Hematopoietic multipotent progenitor cell treated with erythropoietin and hydrocortisone succinate and interleukin-3 and kit ligand, for 4 days (in vitro differentiated cells): ENCODE measurements at regions not wholly inside any gene's neighbourhood (a gene's known extent, or its start where the extent isn't known, plus 50 kb on each side); places are given as distances from the start of the nearest gene placed in this dataset.
"Not testable (repeated sequence)": the region's sequence is repeated elsewhere in the genome, so short reads cannot be mapped to it uniquely, and the experiment has no call there.

Experiments
- DNase-seq: peaks from one replicate; pipeline ENCODE4 v3.0.0-alpha.2; 2015

DNA sequence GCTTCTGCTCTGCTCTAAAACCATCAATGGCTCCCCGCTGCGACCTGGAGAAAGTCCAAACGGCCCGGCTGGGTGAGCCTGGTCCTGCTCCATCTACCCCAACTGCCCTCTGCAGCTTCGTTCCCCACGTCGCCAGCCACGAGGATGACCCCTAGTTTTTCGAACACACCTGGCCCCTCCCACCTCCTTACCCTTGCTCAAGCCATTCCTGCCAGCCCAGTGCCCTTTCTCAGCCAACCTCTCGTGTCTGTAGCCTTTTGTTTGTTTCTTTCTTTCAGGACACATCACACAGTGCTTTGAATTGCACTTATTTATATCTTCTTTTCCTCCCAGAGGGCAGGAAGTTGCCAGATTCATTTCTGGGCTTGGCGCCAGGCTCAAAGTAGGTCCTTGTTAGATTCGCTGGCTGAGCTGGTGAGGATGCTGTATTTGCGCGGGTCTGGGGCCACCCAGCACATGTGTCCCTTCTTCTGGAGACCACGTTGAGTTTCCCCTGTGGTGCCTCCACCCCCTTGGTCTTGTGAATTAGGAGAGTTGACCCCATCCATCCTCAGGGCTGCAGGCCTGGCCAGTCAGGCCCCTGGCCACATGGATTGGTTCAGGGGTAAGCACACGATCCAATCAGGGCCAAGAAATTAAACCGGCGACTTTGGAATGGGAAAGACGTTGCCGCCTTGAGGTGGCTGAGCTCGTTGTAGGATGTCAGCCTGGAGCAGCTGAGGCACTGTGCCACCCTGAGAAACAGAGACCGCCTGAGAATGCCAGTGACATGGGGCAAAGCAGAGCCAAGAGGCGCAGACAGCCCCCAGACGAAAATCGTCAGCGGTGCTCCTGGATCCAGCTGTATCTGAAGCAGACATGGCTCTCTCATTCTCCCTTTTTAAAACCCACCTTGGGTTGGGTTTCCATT, 156.0 kb downstream of the CEBPB start:
- DNase-seq = peak; percentile 84

DNA sequence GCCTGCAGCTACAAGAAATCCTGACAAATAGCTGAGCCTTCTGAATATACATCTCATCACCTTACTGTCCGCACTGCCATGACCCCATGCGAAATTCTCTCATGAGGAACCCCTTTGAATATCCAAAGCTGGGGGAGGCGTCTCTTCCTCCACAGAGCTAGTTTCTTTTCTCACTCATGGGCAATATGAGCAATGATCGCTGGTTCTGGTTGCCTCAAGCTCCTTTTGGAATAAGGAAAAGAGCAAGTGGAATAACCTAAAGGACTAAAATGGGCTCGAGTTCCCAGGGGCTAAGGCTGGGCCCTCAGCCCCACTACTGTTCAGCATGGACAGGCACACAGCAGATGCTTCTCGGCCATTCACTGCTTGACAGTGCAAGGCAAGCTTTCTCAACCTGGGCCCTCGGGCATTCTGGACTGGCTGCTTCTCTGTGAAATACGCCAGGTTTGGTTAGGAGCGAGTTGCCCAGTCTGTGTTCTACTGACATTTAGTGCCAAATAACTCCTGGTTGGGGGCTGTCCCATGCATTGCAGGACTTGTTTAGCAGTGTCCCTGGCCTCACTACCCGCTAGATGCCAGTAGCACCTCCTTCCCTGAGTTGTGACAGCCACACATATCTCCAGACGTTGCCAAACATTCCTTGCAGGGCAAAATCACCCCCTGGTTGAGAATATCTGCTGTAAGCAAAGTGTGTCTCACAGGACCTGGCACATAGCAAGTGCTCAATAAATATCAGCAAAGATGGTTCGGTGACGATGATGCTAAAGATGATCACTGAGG, 156.8 kb downstream of the CEBPB start:
- DNase-seq = no peak

DNA sequence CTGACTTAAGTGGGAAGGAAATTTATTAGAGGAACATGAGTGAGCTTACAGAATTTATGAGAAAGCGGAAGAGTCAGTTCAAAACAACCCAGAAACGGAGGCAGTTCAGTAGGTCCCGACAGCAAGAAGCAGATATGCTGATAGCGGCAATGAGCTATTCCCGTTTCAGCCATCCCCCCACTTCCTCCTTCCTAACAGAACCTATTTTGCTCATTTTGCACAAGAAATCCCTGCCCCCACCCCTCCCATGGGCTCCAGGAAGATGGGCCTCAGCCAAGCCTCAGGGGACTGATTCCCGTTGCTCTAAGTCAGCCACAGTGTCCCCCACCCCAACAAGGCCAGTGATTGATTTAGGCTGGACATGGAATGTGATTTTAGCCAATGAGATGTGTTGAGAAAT, 157.5 kb downstream of the CEBPB start:
- DNase-seq = peak; percentile 67

DNA sequence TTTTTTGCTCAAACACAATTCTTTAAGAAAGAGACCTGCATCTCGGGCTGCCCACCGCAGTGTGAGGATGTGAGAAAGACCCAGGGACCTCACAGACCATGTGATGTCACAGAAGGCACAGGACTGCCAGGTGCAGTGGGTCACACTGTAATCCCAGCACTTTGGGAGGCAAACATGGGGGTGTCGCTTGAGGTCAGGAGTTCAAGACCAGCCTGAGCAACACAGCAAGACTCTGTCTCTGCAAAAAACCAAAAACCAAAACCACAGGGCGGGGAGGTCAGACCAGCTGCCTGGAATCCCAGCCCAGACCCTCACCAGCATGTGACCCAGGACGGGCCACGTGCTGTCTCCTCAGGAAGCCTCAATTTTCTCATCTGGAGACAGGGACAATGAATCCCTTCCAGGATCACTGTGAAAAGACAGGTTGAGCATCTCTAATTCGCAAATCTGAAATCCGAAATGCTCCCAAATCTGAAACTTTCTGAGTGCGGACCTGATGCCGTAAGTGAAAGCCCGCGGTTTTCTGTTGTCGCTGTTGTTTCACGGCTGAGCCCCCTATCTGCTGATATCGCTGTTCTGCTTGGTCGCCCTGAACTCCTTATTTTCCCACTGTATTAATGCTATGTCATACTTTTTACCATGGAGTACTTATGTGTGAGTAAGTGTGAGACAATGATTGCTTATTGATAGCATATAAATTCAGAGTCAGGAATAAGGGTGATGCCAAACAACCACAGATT, 159.5 kb upstream of the PTPN1 start:
- DNase-seq = peak; percentile 28

DNA sequence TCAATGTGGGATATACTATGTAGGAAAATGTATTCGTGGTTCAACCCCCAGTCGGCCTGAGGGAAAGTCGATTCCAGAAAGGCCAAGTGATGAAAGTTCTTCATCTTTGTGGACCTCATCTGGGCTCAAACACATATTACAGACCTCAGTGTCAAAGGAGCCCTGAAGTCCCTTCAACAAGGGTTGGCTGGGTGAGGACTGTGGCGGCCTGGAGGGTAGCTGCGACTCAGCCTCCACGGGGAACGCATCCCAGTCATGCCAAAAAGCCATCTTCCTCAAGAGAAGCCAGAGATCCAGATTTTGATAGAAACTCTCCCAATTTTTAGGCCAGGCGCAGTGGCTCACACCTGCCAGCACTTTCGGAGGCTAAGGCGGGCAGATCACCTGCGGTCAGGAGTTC, 158.6 kb upstream of the PTPN1 start:
- DNase-seq = no peak

DNA sequence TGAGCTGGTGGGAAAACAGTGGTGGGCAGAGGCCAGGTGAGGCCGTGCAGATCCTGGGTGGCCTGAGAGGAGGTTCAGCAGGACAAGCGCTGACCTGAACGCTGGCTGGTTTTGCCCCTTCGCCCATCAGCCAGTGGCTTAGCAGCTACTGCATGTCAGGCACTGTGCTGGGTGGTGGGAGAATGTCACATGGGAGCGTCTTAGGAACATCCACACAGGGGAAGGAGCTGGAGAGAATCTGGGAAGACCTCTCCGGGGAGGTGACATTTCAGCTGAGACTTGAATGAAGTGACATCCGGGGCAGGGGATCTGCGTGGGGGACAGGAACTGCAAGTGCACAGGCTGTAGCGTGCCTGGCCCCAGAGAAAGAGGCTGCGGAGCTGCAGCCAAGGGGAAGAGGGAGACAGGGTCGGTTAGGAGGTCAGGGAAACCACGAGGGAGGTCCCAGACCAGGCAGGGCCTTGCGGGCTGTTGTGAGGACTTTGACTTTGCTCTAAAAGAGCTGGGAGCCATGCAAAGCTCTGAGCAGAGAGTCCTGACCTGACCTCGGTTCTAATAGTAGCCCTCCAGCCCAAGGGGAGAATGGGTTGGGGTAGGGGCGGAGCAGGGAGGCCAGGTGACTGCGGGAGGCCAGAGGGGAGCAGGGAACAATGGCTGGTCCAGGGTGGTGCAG, 156.8 kb upstream of the PTPN1 start:
- DNase-seq = peak; percentile 59

DNA sequence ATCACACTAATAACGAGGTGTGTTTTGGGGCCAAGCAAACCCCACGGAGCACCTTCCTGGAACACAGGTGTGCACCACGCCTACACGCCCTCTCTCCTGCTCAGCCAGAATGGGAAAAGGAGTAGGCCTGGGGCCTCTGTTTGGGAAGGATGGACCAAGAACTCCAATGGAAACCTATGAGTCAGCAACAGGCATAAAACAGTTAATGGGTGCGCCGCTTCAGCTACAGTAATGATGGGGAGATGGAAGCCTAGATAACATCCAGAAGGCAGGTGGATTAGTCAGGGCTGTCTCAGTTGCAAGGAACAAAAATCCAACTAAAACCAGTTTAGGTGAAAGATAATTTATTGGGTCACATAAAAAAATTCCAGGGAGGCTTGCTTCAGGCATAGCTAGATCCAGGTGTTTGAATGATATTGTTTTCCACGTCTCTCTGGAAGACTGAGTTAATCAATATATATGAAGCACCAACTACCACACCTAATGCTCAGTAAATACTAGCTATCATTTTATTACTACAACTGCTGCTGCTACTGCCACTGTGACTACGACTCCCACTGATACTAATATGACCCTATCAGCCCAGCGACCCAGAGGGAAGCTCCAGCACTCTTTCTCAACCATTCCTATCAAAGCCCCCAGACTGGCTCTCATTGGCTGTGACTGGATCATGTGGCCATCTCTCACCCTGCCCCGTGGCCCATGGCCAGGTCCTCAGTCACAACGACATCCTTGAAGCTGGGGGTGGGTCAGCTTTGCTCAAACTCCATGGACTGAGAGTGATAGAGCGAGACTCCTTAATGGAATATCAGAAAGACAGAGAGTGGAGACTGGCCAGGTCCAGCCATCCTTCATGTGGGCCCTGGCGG, 155.2 kb upstream of the PTPN1 start:
- DNase-seq = no peak

DNA sequence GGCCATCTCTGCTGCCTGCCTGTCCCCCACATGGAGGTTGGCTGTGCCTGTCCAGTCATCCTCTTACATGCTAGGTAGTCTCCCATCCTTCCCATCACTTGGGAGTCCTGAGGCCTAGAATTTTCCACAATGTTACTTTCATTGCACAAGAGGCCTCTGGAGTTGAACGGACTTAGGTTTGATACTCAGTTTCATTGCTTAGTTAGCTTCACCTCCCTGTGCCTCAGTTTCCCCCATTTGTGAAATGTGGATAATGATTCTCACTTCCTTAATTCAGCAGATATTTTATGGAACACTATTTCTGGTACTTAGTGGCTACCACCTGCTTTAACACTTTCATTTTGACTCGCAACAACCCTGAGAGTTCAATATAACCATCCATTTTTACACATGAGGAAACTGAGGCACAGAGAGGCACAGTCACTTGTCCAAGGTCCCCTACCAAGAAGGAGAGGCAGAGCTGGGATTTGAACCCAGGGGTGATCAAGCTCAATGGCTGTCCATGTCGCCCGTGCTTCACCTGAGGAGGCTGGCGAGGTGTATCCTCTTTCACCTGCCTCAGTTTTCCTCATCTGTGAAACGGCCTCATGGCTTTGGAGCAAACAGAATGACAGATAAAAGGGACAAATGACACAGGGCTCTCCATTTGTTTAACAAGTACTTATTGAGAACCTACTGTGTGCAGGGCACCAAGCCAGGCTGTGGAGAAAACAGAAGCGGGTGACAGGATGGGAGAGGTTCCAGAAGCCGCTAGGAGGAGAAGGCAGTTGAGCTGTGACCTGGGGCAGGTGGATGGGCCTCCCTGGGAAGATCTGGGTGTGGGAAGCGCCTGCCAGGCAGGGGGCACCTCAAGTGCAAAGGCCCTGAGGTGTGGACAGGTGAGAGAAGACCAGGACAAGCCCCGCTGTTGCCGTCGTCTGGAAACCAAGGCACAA, 154.3 kb upstream of the PTPN1 start:
- DNase-seq = no peak

DNA sequence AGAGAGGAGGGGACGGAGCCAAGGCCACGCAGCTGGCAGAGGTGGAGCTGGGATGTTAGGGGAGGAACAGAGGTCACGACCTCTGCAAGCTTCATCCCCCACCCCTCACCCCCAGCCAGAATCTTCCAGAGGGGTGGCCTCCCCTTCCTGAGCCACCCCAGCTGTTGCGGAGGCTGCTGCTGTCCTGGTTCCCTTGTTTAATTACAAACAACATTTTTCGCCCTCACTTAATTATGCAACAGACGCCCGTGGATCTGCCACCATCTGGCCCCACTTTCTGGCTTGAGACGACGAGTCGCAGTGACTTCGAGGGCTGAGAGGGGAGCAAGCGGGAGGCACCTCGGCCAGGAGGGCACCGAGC, 153.7 kb upstream of the PTPN1 start:
- DNase-seq = no peak

DNA sequence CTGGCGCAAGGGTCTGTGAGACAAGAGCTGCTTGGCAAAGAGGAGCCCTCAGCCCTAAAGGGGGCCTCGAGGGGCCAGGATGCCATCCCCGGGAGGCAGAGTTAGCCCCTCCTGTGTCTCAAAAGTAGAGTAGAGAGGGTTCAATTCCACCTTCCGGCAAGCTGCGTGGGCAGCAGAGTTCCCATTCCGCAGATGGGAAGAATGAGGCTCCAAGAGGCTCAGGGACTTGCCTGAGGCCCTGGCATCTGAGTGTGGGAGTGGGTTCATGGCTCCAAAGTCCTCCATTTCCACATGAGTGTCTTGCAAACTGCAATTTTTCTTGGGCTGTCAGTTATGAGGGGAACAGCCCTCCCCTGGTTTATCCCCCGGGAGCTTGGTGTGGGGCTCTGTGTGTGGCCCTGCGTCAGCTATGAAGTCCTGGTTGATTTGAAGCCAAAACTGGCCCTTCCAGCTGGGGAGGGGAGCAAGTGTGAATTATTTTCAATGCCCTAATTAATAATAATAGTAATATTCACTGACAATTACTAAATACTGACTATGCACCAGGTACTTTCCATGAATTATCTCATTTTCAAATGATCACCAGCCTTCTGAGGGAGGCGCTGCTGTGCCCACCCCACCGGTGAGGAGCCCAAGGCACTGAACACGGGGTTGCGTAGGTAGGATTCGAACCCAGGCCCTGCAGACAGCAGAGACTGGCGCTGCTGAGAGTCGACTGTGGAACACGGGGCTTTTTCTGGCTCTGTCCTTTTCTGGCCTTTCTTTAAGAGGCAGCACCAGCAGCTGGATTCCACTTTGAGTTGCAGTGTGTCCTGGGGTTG, 153.0 kb upstream of the PTPN1 start:
- DNase-seq = no peak

DNA sequence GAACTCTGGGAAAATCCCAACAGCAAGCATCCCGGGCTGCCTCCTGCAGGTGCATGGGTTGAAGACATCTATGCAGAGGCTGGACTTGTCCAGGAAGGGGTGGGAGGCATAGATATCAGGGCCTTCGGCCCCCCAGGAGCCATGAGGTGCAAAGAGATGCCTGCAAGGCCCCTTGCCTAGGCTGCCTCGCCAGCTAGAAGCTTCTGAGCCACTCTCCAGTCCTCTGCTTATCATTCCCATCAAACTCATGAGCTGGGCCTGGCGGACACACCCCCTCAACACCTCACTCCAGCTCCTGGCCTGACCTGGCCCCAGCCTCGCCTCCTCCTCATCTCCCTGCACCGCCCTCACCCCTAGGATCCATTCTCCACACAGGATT, 152.4 kb upstream of the PTPN1 start:
- no peak for DNase-seq

DNA sequence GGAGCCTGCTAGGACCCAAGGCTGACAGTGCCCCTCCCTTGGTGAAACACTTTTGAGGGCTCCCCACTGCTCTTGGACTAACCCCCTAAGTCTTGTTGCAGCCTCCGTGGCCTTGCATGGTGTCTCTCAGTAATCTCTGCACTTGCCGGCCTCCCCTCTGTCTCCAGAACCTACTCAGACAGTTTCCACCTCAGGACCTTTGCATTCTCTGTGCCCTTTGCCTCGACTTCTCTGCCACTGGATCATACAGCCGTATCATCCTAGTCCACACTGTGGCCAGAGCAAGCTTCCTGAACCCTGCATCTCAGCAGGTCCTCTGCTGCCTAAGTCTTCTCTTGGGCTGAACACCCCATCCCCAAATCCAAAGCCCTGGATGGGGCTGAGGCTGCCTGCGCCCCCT, 152.0 kb upstream of the PTPN1 start:
- DNase-seq = no peak

DNA sequence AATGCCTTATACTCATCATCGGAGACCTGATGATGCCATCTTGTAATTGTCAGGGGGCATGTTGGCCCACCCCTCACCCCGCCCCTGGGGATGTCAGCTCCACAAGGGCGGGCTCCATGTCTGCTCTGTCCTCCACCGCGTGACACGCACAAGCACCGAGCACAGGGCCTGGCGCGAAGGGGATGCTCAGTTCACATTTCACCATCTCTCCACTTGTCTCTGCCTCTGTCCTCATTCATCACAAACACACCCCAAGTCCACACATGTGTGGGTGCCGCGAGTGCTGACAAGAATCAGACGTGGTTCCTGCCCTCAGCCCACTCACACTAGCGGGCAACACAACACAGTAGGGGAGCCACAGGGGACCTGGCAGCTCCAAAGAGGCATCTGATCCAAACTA, 151.2 kb upstream of the PTPN1 start:
- no peak for DNase-seq

DNA sequence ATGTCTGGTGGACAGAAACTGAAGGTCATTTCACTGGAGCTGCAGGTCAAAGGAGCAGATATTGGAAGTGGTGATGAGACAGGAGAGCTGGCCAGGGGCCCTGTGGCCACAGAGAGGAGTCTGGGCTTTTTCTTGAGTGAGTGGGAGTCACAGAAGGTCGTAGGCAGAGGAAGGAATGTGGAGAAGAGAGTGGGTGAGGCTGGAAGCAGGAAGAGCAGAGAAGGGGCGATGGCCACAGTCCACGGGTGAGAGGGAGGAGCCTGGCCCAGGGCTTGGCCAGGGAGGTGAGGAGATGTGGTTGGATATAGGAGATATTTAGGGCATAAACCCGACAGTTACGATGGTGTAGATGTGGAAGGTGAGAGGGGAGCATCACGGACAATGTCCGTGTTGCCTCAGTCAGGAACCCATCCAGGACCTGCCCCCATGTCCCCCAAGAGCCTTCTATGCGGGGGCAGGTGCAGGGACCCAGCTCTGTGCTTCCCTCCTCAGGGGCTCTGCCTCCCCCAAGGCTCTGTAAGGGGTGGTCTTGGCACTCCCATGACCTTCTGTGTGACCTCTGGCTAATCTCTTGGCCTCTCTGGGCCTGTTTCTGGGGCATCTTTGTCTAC, 150.5 kb upstream of the PTPN1 start:
- no peak for DNase-seq

DNA sequence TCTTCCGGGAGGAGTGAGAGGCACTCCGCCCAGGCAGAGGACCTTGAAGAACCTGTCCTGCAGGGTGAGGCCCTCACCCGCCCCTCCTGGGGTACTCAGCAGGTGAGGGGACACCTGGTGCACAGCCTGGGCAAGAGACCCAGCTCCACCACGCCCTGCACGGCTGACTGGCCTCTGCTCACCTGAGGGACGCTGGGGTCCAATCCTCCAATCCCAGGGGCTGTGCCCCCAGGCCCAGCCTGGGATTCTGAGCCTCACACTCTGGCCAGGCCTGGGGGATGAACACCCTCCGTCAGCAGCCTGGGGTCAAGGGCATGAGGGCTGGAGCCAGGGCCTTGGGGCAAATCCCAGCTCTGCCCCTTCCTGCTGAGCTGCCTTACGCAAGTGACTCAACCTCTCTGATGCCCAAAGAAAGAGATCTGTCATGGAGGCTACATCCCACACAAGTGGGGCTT, 149.9 kb upstream of the PTPN1 start:
- DNase-seq = no peak

DNA sequence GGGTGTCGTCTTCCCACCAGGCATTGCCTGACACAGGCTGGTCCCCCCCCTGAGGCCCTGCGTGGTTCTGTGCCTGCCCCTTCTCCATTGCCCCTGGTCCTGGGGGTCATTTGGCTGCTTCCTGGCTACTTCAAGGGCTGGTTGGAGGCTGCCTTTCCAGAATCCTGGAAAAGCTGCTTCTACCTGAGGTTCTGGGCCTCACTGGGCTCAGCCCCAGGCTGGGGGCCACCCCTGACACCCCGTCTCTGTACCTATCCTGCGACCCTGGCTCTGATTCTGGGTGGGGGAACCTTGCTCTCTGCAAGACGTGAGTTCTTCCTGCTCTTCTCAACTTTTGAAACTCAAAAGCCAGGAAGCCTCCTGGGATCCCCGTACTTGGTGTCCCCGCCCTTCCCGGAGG, 149.3 kb upstream of the PTPN1 start:
- DNase-seq = no peak

DNA sequence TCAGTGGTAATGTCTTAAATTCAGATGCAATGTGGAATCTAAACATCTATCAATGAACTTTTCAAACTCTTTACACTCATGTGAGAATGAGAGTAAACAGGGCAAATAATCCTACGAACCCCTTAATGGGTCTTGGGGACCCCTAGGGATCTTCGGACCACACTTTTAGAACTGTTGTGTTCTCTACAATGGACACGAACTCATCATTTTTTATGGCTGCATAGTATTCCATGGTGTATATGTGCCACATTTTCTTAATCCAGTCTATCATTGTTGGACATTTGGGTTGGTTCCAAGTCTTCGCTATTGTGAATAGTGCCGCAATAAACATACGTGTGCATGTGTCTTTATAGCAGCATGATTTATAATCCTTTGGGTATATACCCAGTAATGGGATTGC, 148.0 kb upstream of the PTPN1 start:
- not testable (repeated sequence) for DNase-seq

DNA sequence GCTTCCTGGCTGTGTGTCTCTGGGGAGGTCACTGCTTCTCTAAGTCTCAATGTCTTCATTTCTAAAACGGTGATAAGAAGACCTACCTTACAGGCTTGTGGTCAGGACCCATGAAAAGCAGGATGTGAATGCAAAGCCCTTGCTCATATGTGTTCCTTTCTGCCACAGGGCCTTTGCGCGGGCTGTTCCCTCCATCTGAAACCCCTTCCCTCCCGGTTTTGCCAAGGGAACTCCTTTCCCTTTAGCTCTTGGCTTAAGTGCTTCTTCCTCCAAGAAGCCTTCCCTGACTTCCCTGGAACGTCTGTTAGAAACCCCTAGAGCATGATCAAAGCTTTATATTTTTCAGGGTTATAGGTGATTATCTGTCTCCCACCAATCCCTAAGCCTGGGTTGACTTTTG, 147.2 kb upstream of the PTPN1 start:
- no peak for DNase-seq

DNA sequence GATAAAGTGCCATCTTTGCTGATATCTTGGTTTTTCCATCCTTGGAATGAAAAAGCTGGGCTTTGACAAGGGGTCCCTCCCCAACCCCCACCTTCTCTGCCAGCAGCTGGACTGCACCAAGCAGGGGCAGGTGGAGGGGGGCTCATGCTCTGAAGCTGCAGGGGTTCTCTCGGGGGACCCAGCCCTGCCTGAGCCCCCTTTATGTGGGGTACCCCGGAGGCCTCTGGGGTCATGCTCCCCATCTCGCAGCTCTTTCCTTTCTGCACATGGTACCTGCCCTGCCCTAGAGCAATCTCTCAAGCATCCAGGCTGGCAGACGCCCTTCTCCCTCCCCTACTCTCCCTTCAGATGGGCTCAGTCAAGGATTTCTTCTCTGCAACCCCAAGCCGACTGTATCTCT, 146.7 kb upstream of the PTPN1 start:
- no peak for DNase-seq
